ENCODE measurements at regions not wholly inside any gene's neighbourhood (a gene's known extent, or its start where the extent isn't known, plus 50 kb on each side); places are given as distances from the start of the nearest gene placed in this dataset.
A peak's percentile ranks its signal among the peaks of the same experiment; 100 is the strongest.

GRCh38 chr2:105951384-105951694 is 206.6 kb downstream of the NCK2 start:
- H3K4me1 ChIP-seq (replicated peaks in 1 of 4; ENCODE audit: control insufficient read depth in 3 of 4, insufficient read depth in 4 of 4, low read length in 3 of 4): peaks cover 3 to 17% (median 4%) of the 10 kb centered on the region in 4 experiments; a peak in 5 of 7 replicates
- peaks cover 0 to 29% (median 17%) of the 10 kb centered on the region in 4 experiments; a peak in 5 of 7 replicates for H3K27me3 ChIP-seq (replicated peaks in 1 of 4; ENCODE audit: control insufficient read depth in 3 of 4, extremely low read depth in 1 of 4, insufficient read depth in 3 of 4, low read length in 3 of 4)
- H3K9ac ChIP-seq (replicated peaks in 1 of 4; ENCODE audit: extremely low read depth in 1 of 4, low read depth in 3 of 4, low read length in 3 of 4): no peak overlapping the region
- H2BK15ac ChIP-seq (ENCODE audit: low read length): no peak overlapping the region
- no peak overlapping the region for H3K23ac ChIP-seq (ENCODE audit: insufficient read length)
- no peak for TF ChIP-seq E2F6 (IDR thresholded peaks at IDR 0.05)
- no peak for TF ChIP-seq CBX8 (IDR thresholded peaks at IDR 0.05; ENCODE audit: borderline replicate concordance, low read depth, low read length)
- TF ChIP-seq KDM4A (IDR thresholded peaks at IDR 0.05; ENCODE audit: low read depth, low read length, severe bottlenecking): no peak
- no peak for TF ChIP-seq SRF (IDR thresholded peaks at IDR 0.05; ENCODE audit: low read depth, low read length)
- no peak for TF ChIP-seq NRF1 (IDR thresholded peaks at IDR 0.05; ENCODE audit: low read depth, low read length)
- TF ChIP-seq SIRT6 (IDR thresholded peaks at IDR 0.05; ENCODE audit: low read length): no peak
- no peak for TF ChIP-seq CTCF (IDR thresholded peaks at IDR 0.05; ENCODE audit: control extremely low read depth in 1 of 3, insufficient read depth in 1 of 3, low read depth in 1 of 3, low read length in 3 of 3)
- TF ChIP-seq TAF1 (IDR thresholded peaks at IDR 0.05; ENCODE audit: low read depth, low read length): no peak
- no peak for TF ChIP-seq JUND (IDR thresholded peaks at IDR 0.05; ENCODE audit: low read length)
- TF ChIP-seq BACH1 (IDR thresholded peaks at IDR 0.05; ENCODE audit: low read length): no peak
- no peak for TF ChIP-seq RFX5 (IDR thresholded peaks at IDR 0.05; ENCODE audit: borderline replicate concordance, low read depth, low read length)
- no peak for TF ChIP-seq TBP (IDR thresholded peaks at IDR 0.05; ENCODE audit: low read depth, low read length)
- H3K9me3 ChIP-seq (ENCODE audit: insufficient read depth in 2 of 2, low read depth in 1 of 2, low read length in 1 of 2): no peaks in the 10 kb centered on the region
- H2BK12ac ChIP-seq (ENCODE audit: low read depth, low read length): peak overlapping the region; percentile 62; the same call in 1 of the 2 replicates
- no peak overlapping the region for H2BK120ac ChIP-seq (replicated peaks; ENCODE audit: low read depth, low read length)
- no peak overlapping the region for H3K27ac ChIP-seq (ENCODE audit: low read depth, low read length)
- no peak overlapping the region for H2BK5ac ChIP-seq (ENCODE audit: low read depth, low read length)
- H4K5ac ChIP-seq (ENCODE audit: insufficient read length, low read depth, low read length): no peak overlapping the region
- H3K79me2 ChIP-seq (ENCODE audit: control insufficient read depth in 1 of 2, insufficient read depth in 2 of 2, low read length in 2 of 2): no peaks in the 10 kb centered on the region
- H3K4ac ChIP-seq (replicated peaks; ENCODE audit: insufficient read length, low read depth, low read length): no peak overlapping the region
- peak overlapping the region; percentile 45 to 86; a peak in 2 of 4 replicates for H3K4me2 ChIP-seq (ENCODE audit: insufficient read depth in 1 of 2, low read depth in 2 of 2, low read length in 2 of 2)
- H3K79me1 ChIP-seq (ENCODE audit: low read depth, low read length): no peaks in the 10 kb centered on the region
- H3K4me3 ChIP-seq (ENCODE audit: extremely low read depth in 1 of 4, insufficient read depth in 2 of 4, low read depth in 3 of 4, low read length in 4 of 4): no peak overlapping the region
- H2AFZ ChIP-seq (ENCODE audit: low read length): no peak overlapping the region
- no peak overlapping the region for H2AK5ac ChIP-seq (ENCODE audit: low read depth, low read length)
- H3K36me3 ChIP-seq (ENCODE audit: control insufficient read depth in 2 of 4, insufficient read depth in 4 of 4, low read length in 3 of 4): no peaks in the 10 kb centered on the region
- no peak overlapping the region for H3K18ac ChIP-seq (ENCODE audit: extremely low read depth, low read length)
- H3K14ac ChIP-seq (ENCODE audit: insufficient read length): no peak overlapping the region
- ChIA-PET CTCF (ENCODE audit: partially characterized antibody) (interaction anchor here (1.2 kb wide), 1 partner anchor 657 kb away, joined by 3 read pairs; no protein-coding TSS in a partner anchor), POLR2A (ENCODE audit: partially characterized antibody) (interaction anchor here (0.9 kb wide), 1 partner anchor 10 kb away, joined by 3 read pairs; no protein-coding TSS in a partner anchor)
- WGBS, 2 experiments (ENCODE audit: extremely low coverage in 1 of 2, insufficient coverage in 1 of 2, insufficient read length in 1 of 2, insufficient replicate concordance in 2 of 2, low coverage in 1 of 2, low lambda C conversion rate in 2 of 2, missing lambda C conversion rate in 1 of 2): 90% methylated on average over 3 of the region's 3 CpGs; no CpG with 5 or more reads in 1 of the 2 experiments
- no peak overlapping the region for H2BK20ac ChIP-seq (ENCODE audit: low read length)
- H4K91ac ChIP-seq (replicated peaks; ENCODE audit: insufficient read length, low read length): no peak overlapping the region
- H3K23me2 ChIP-seq (ENCODE audit: low read depth, low read length): no peaks in the 10 kb centered on the region
- no peak for FAIRE-seq
- no peak overlapping the region for H4K8ac ChIP-seq (ENCODE audit: extremely low read depth, insufficient read depth, low read length)
- H4K20me1 ChIP-seq (replicated peaks in 1 of 2; ENCODE audit: control insufficient read depth in 1 of 2, insufficient read depth in 2 of 2, low read length in 2 of 2): no peaks in the 10 kb centered on the region
- no peak for DNase-seq (ENCODE audit: low read depth in 1 of 2, low spot score in 2 of 2)
- H3K56ac ChIP-seq (replicated peaks; ENCODE audit: insufficient read length, low read depth, low read length): no peak overlapping the region

All from H1 (cell line).